ENCODE measurements at regions not wholly inside any gene's neighbourhood (a gene's known extent, or its start where the extent isn't known, plus 50 kb on each side); places are given as distances from the start of the nearest gene placed in this dataset.

- TF ChIP-seq CTCF (IDR thresholded peaks at IDR 0.05) (no peak), POLR2A (IDR thresholded peaks at IDR 0.05) (no peak)
Measured at GRCh38 chr3:82222401-82222800, 461.0 kb upstream of the GBE1 start.

All from Peyer's patch (tissue), 4 donors.